ENCODE measurements at regions not wholly inside any gene's neighbourhood (a gene's known extent, or its start where the extent isn't known, plus 50 kb on each side); places are given as distances from the start of the nearest gene placed in this dataset.
A peak's percentile ranks its signal among the peaks of the same experiment; 100 is the strongest.
"Not testable (repeated sequence)": the region's sequence is repeated elsewhere in the genome, so short reads cannot be mapped to it uniquely, and the experiment has no call there.

- no peak for DNase-seq
Observed at GRCh38 chr6:141218583-141218982, 914.1 kb upstream of the GJE1 start.

GRCh38 chr6:141216726-141217125, 916.0 kb upstream of the GJE1 start:
- DNase-seq: no peak

GRCh38 chr6:141212296-141212695, 920.4 kb upstream of the GJE1 start:
- no peak for DNase-seq

- no peak for DNase-seq
Observed at GRCh38 chr6:141211845-141212244, 920.9 kb upstream of the GJE1 start.

GRCh38 chr6:141210901-141211300, 921.8 kb upstream of the GJE1 start:
- DNase-seq: no peak

- no peak for DNase-seq
Observed at GRCh38 chr6:141209890-141210289, 922.8 kb upstream of the GJE1 start.

GRCh38 chr6:141208101-141208500, 924.6 kb upstream of the GJE1 start:
- DNase-seq: no peak

GRCh38 chr6:141203902-141204575, 928.7 kb upstream of the GJE1 start:
- DNase-seq: no peak

- no peak for DNase-seq
Observed at GRCh38 chr6:141202626-141203025, 930.1 kb upstream of the GJE1 start.

- DNase-seq: no peak
Observed at GRCh38 chr6:141199074-141199473, 933.7 kb upstream of the GJE1 start.

- DNase-seq: peak; percentile 5
Observed at GRCh38 chr6:141195251-141195832, 937.4 kb upstream of the GJE1 start.

- DNase-seq: no peak
Observed at GRCh38 chr6:141183368-141183767, 949.4 kb upstream of the GJE1 start.

- DNase-seq: not testable (repeated sequence)
Observed at GRCh38 chr6:141175458-141175857, 957.3 kb upstream of the GJE1 start.

GRCh38 chr6:141174932-141175331, 957.8 kb upstream of the GJE1 start:
- no peak for DNase-seq

GRCh38 chr6:141173529-141173928, 959.2 kb upstream of the GJE1 start:
- no peak for DNase-seq

GRCh38 chr6:141169419-141169818, 963.3 kb upstream of the GJE1 start:
- no peak for DNase-seq

GRCh38 chr6:141167945-141168344, 964.8 kb upstream of the GJE1 start:
- DNase-seq: no peak

- peak; percentile 25 for DNase-seq
Observed at GRCh38 chr6:141165002-141165665, 967.6 kb upstream of the GJE1 start.

GRCh38 chr6:141164042-141164743, 968.5 kb upstream of the GJE1 start:
- peak; percentile 4 for DNase-seq

- no peak for DNase-seq
Observed at GRCh38 chr6:141163107-141163506, 969.6 kb upstream of the GJE1 start.

- DNase-seq: peak; percentile 35
Observed at GRCh38 chr6:141158740-141159139, 974.0 kb upstream of the GJE1 start.

GRCh38 chr6:141153563-141153962, 979.2 kb upstream of the GJE1 start:
- peak; percentile 13 for DNase-seq

- DNase-seq: no peak
Observed at GRCh38 chr6:141152951-141153350, 979.8 kb upstream of the GJE1 start.

All from RPMI8226 (cell line).